H9 (cell line): ENCODE measurements at regions not wholly inside any gene's neighbourhood (a gene's known extent, or its start where the extent isn't known, plus 50 kb on each side); places are given as distances from the start of the nearest gene placed in this dataset.

Source experiments
- DNase-seq: peaks from one replicate; pipeline ENCODE4 v3.0.0-alpha.2; 2017
- H2AFZ ChIP-seq: one replicate; pipeline ENCODE4 v1.6.1; 2013; ENCODE audit warnings: mild to moderate bottlenecking, low read length, control low read depth, moderate library complexity
- H2AK5ac ChIP-seq: 2 replicates; pipeline ENCODE4 v1.6.1; 2013; ENCODE audit warnings: low read length, control low read depth, mixed read lengths; ENCODE audit not compliant: insufficient read length
- H2BK120ac ChIP-seq: one replicate; pipeline ENCODE4 v1.6.1; 2013; ENCODE audit warnings: low read depth, mild to moderate bottlenecking, low read length, control low read depth, inconsistent platforms; ENCODE audit not compliant: poor library complexity, severe bottlenecking
- H2BK12ac ChIP-seq: 2 replicates; pipeline ENCODE4 v1.6.1; 2013; ENCODE audit warnings: low read length, control low read depth, mixed read lengths, low read depth; ENCODE audit not compliant: insufficient read length
- H2BK15ac ChIP-seq: 2 replicates; pipeline ENCODE4 v1.6.1; 2013; ENCODE audit warnings: low read depth, low read length, control low read depth
- H2BK20ac ChIP-seq: one replicate; pipeline ENCODE4 v1.6.1; 2013; ENCODE audit warnings: low read depth, mild to moderate bottlenecking, low read length, control low read depth, inconsistent platforms; ENCODE audit not compliant: poor library complexity, severe bottlenecking
- H2BK5ac ChIP-seq: 2 replicates; pipeline ENCODE4 v1.6.1; 2013; ENCODE audit warnings: low read length, control low read depth, mixed read lengths; ENCODE audit not compliant: insufficient read length
- H3K14ac ChIP-seq: 2 replicates; pipeline ENCODE4 v1.6.1; 2013; ENCODE audit warnings: low read length, control low read depth; ENCODE audit not compliant: insufficient read depth
- H3K18ac ChIP-seq: 2 replicates; pipeline ENCODE4 v1.6.1; 2013; ENCODE audit warnings: low read depth, mild to moderate bottlenecking, mixed read lengths, low read length, control low read depth; ENCODE audit not compliant: insufficient read length
- H3K23ac ChIP-seq: 2 replicates; pipeline ENCODE4 v1.6.1; 2013; ENCODE audit warnings: low read length, control low read depth, mixed read lengths, low read depth; ENCODE audit not compliant: insufficient read length
- H3K23me2 ChIP-seq: 2 replicates; pipeline ENCODE4 v1.6.1; 2013; ENCODE audit warnings: low read depth, mild to moderate bottlenecking, mixed read lengths, low read length, control low read depth; ENCODE audit not compliant: insufficient read length, poor library complexity, severe bottlenecking
- H3K27ac ChIP-seq: 2 replicates; pipeline ENCODE4 v1.5.1; 2013; ENCODE audit warnings: low read length, control low read depth, mixed read lengths, low read depth; ENCODE audit not compliant: insufficient read length
- H3K27me3 ChIP-seq: 2 replicates; pipeline ENCODE4 v1.6.1; 2013; ENCODE audit warnings: low read length, control low read depth, inconsistent platforms; ENCODE audit not compliant: insufficient read depth
- H3K4ac ChIP-seq: 2 replicates; pipeline ENCODE4 v1.6.1; 2013; ENCODE audit warnings: low read depth, mild to moderate bottlenecking, control low read depth, inconsistent platforms, low read length, moderate library complexity
- H3K4me1 ChIP-seq: 2 replicates; pipeline ENCODE4 v1.6.1; 2013; ENCODE audit warnings: low read length, control low read depth, inconsistent platforms; ENCODE audit not compliant: insufficient read depth
- H3K4me2 ChIP-seq: 2 replicates; pipeline ENCODE4 v1.6.1; 2013; ENCODE audit warnings: low read length, control low read depth, mixed read lengths; ENCODE audit not compliant: insufficient read length, insufficient read depth
- H3K56ac ChIP-seq: 2 replicates; pipeline ENCODE4 v1.6.1; 2013; ENCODE audit warnings: low read depth, mild to moderate bottlenecking, mixed read lengths, low read length, control low read depth; ENCODE audit not compliant: insufficient read length
- H3K79me1 ChIP-seq: 2 replicates; pipeline ENCODE4 v1.6.1; 2013; ENCODE audit warnings: low read depth, mild to moderate bottlenecking, moderate library complexity, low read length, control low read depth, inconsistent platforms; ENCODE audit not compliant: insufficient read depth, poor library complexity, severe bottlenecking
- H3K79me2 ChIP-seq: 2 replicates; pipeline ENCODE4 v1.6.1; 2013; ENCODE audit warnings: low read length, control low read depth, inconsistent platforms; ENCODE audit not compliant: insufficient read depth
- H3K9ac ChIP-seq: 2 replicates; pipeline ENCODE4 v1.6.1; 2013; ENCODE audit warnings: low read length, control low read depth, mixed read lengths; ENCODE audit not compliant: insufficient read length; ENCODE audit errors: extremely low read depth
- H3K9me3 ChIP-seq: one replicate; pipeline ENCODE4 v1.6.1; 2013; ENCODE audit warnings: low read depth, low read length, inconsistent platforms; ENCODE audit not compliant: control insufficient read depth
- H3T11ph ChIP-seq: one replicate; pipeline ENCODE4 v1.6.1; 2013; ENCODE audit warnings: mild to moderate bottlenecking, low read length, control low read depth, inconsistent platforms
- H4K20me1 ChIP-seq: one replicate; pipeline ENCODE4 v1.6.1; 2013; ENCODE audit not compliant: control insufficient read depth, insufficient read length, insufficient read depth
- H4K5ac ChIP-seq: 2 replicates; pipeline ENCODE4 v1.6.1; 2013; ENCODE audit warnings: low read depth, mild to moderate bottlenecking, mixed read lengths, low read length, control low read depth; ENCODE audit not compliant: insufficient read length
- H4K8ac ChIP-seq: replicated peaks from 2 replicates; pipeline ENCODE4 v1.6.1; 2013; ENCODE audit warnings: low read length, control low read depth, mixed read lengths, low read depth; ENCODE audit not compliant: insufficient read length
- H4K91ac ChIP-seq: 2 replicates; pipeline ENCODE4 v1.6.1; 2013; ENCODE audit warnings: low read depth, mild to moderate bottlenecking, moderate library complexity, mixed read lengths, low read length, control low read depth; ENCODE audit not compliant: insufficient read length
- H3K27ac Mint-ChIP-seq, 3 experiments: 2 replicates in 2 of 3; 3 replicates in 1 of 3; pipeline ENCODE4 v1.8.0; 2020 to 2021; ENCODE audit warnings: mixed read lengths in 3 of 3, mild to moderate bottlenecking in 1 of 3, moderate library complexity in 1 of 3
- H3K27me3 Mint-ChIP-seq: 2 replicates; pipeline ENCODE4 v1.8.0; 2021; ENCODE audit warnings: low read depth, mild to moderate bottlenecking, moderate library complexity, mixed read lengths
- H3K36me3 Mint-ChIP-seq, 3 experiments: 2 replicates in 2 of 3; 3 replicates in 1 of 3; pipeline ENCODE4 v1.8.0; 2020 to 2021; ENCODE audit warnings: low read depth in 3 of 3, mixed read lengths in 3 of 3; ENCODE audit not compliant: insufficient read depth in 1 of 3
- H3K4me1 Mint-ChIP-seq, 2 experiments: 2 replicates each; pipeline ENCODE4 v1.8.0; 2020; ENCODE audit warnings: mixed read lengths in 2 of 2
- H3K4me3 Mint-ChIP-seq, 2 experiments: 2 replicates in 1 of 2; 3 replicates in 1 of 2; pipeline ENCODE4 v1.8.0; 2020 to 2021; ENCODE audit warnings: mild to moderate bottlenecking in 2 of 2, mixed read lengths in 2 of 2, moderate library complexity in 1 of 2
- H3K9me3 Mint-ChIP-seq, 2 experiments: 2 replicates in 1 of 2; 3 replicates in 1 of 2; pipeline ENCODE4 v1.8.0; 2020; ENCODE audit warnings: mild to moderate bottlenecking in 2 of 2, mixed read lengths in 2 of 2, moderate library complexity in 1 of 2
- WGBS: extraction: QIAGEN DNeasy Blood & Tissue Kit; methylation state at CpG from one replicate; pipeline ENCODE4 v1.1.7; 2013; ENCODE audit warnings: missing lambda C conversion rate, low lambda C conversion rate, mixed read lengths; ENCODE audit not compliant: insufficient read length; ENCODE audit errors: extremely low coverage; 5-methylcytosine and 5-hydroxymethylcytosine counted together
- TF ChIP-seq, protein P1 (sequence below): fragments of 200-600 bp; sonication (generic); conservative IDR thresholded peaks from 3 replicates; pipeline ENCODE4 v1.8.0; 2021; ENCODE audit warnings: antibody characterized with exemption, mild to moderate bottlenecking

GRCh38 chr10:104556831-104557230, 84.3 kb upstream of the SORCS3 start:
- H3K9me3 Mint-ChIP-seq, result peaks cover 0 to 3% of the 10 kb centered on the region in 2 experiments; a peak in 1 of 5 replicates
- Histone ChIP-seq H3K4me1 (no peaks in the 10 kb centered on the region), H3K4ac (no peak overlapping the region), H3K23ac (no peak overlapping the region), H2BK12ac (no peak overlapping the region), H3K27me3 (no peaks in the 10 kb centered on the region), H3K4me2 (no peak overlapping the region), H3T11ph (no peak overlapping the region), H2BK120ac (no peak overlapping the region), H3K27ac (no peak overlapping the region), H4K20me1 (no peaks in the 10 kb centered on the region), H3K9ac (no peak overlapping the region), H3K14ac (no peak overlapping the region), H3K18ac (no peak overlapping the region), H4K8ac (no peak overlapping the region), H2BK5ac (no peak overlapping the region), H4K5ac (no peak overlapping the region), H4K91ac (no peak overlapping the region), H2BK20ac (no peak overlapping the region), H3K79me2 (no peaks in the 10 kb centered on the region), H2AK5ac (no peak overlapping the region), H2BK15ac (no peak overlapping the region), H2AFZ (no peak overlapping the region), H3K56ac (no peak overlapping the region), H3K23me2 (no peaks in the 10 kb centered on the region), H3K79me1 (no peaks in the 10 kb centered on the region), H3K9me3 (no peaks in the 10 kb centered on the region)
- TF ChIP-seq, protein P1, sequence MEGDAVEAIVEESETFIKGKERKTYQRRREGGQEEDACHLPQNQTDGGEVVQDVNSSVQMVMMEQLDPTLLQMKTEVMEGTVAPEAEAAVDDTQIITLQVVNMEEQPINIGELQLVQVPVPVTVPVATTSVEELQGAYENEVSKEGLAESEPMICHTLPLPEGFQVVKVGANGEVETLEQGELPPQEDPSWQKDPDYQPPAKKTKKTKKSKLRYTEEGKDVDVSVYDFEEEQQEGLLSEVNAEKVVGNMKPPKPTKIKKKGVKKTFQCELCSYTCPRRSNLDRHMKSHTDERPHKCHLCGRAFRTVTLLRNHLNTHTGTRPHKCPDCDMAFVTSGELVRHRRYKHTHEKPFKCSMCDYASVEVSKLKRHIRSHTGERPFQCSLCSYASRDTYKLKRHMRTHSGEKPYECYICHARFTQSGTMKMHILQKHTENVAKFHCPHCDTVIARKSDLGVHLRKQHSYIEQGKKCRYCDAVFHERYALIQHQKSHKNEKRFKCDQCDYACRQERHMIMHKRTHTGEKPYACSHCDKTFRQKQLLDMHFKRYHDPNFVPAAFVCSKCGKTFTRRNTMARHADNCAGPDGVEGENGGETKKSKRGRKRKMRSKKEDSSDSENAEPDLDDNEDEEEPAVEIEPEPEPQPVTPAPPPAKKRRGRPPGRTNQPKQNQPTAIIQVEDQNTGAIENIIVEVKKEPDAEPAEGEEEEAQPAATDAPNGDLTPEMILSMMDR, result no peak
- peaks cover 15% of the 10 kb centered on the region for H3K27me3 Mint-ChIP-seq
- DNase-seq, result no peak
- no peak overlapping the region for H3K4me3 Mint-ChIP-seq
- no CpG with 5 or more reads among the region's 2 CpGs for WGBS
- no peaks in the 10 kb centered on the region for H3K4me1 Mint-ChIP-seq
- no peak overlapping the region for H3K27ac Mint-ChIP-seq
- no peaks in the 10 kb centered on the region for H3K36me3 Mint-ChIP-seq
